Breast epithelium (tissue), 4 donors: ENCODE measurements at regions not wholly inside any gene's neighbourhood (a gene's known extent, or its start where the extent isn't known, plus 50 kb on each side); places are given as distances from the start of the nearest gene placed in this dataset.

Source experiments
- DNase-seq, 2 donors: peaks; one replicate each; pipeline ENCODE4 v3.0.0-alpha.2; 2019; ENCODE audit warnings: low spot score in 2 of 2
- H3K27ac ChIP-seq, 2 donors: fragments of 200-600 bp; sonication (generic) in 1 of 2; one replicate each; pipeline ENCODE4 v1.5.1; 2016 to 2019; ENCODE audit warnings: mild to moderate bottlenecking in 1 of 2
- H3K27me3 ChIP-seq, 2 donors: fragments of 200-600 bp; sonication (generic) in 1 of 2; one replicate each; pipeline versions ENCODE4 v1.5.1 to v1.6.0; 2017 to 2019; ENCODE audit warnings: control low read depth in 1 of 2, mild to moderate bottlenecking in 1 of 2
- H3K36me3 ChIP-seq: fragments of 200-600 bp; one replicate; pipeline ENCODE4 v1.5.1; 2019
- H3K4me1 ChIP-seq, 2 donors: fragments of 200-600 bp; sonication (generic); one replicate each; pipeline ENCODE4 v1.5.1; 2016 to 2019; ENCODE audit warnings: control low read depth in 1 of 2
- H3K4me3 ChIP-seq, 3 donors: fragments of 200-600 bp; sonication (generic); 1 replicate in 2 of 3; 2 replicates in 1 of 3; pipeline ENCODE4 v1.5.1; 2016 to 2019; ENCODE audit warnings: mild to moderate bottlenecking in 3 of 3, moderate library complexity in 2 of 3
- H3K9me3 ChIP-seq, 2 donors: fragments of 200-600 bp; sonication (generic) in 1 of 2; one replicate each; pipeline ENCODE4 v1.5.1; 2016 to 2019; ENCODE audit warnings: control low read depth in 1 of 2
- CTCF ChIP-seq, 3 donors: fragments of 450-650 bp; IDR thresholded peaks; one replicate each; pipeline ENCODE4 v1.5.1; 2016 to 2017; ENCODE audit warnings: antibody characterized with exemption in 3 of 3, mild to moderate bottlenecking in 3 of 3, moderate library complexity in 3 of 3
- POLR2A ChIP-seq: fragments of 450-650 bp; IDR thresholded peaks from one replicate; pipeline ENCODE4 v1.6.1; 2016; ENCODE audit warnings: antibody characterized with exemption, mild to moderate bottlenecking, moderate library complexity
- POLR2AphosphoS5 ChIP-seq, 3 donors: sonication (generic); formaldehyde crosslinking; IDR thresholded peaks; one replicate each; pipeline ENCODE4 v1.6.1; 2017; ENCODE audit warnings: antibody characterized with exemption in 3 of 3
- intact Hi-C: fragments of 100-400 bp; cut with DNase I; formaldehyde crosslinking; loops from one replicate; pipeline ENCODE4 v1.15.1; 2023; ENCODE audit warnings: low total_unique reads

GRCh38 chr2:111664275-111664850 is 219.6 kb downstream of the ANAPC1 start:
- Histone ChIP-seq H3K27ac (no peak overlapping the region), H3K9me3 (no peaks in the 10 kb centered on the region), H3K4me3 (no peak overlapping the region), H3K36me3 (no peaks in the 10 kb centered on the region), H3K27me3 (no peaks in the 10 kb centered on the region), H3K4me1 (no peaks in the 10 kb centered on the region)
- no peak for DNase-seq
- TF ChIP-seq CTCF (IDR thresholded peaks at IDR 0.05): no peak
- TF ChIP-seq POLR2A: no peak
- no peak for TF ChIP-seq POLR2AphosphoS5 (IDR thresholded peaks at IDR 0.05)
- intact Hi-C loops: no loop called here

- no peak for TF ChIP-seq CTCF (IDR thresholded peaks at IDR 0.05)
- TF ChIP-seq POLR2AphosphoS5 (IDR thresholded peaks at IDR 0.05): no peak
- TF ChIP-seq POLR2A: no peak
- H3K9me3 ChIP-seq: no peaks in the 10 kb centered on the region
- no peak overlapping the region for H3K27ac ChIP-seq
- H3K4me1 ChIP-seq: no peaks in the 10 kb centered on the region
- H3K4me3 ChIP-seq: no peak overlapping the region
- no peaks in the 10 kb centered on the region for H3K27me3 ChIP-seq
- intact Hi-C loops: no loop called here
- DNase-seq: no peak
- H3K36me3 ChIP-seq: no peaks in the 10 kb centered on the region
Measured at GRCh38 chr2:111665011-111665410, 219.0 kb downstream of the ANAPC1 start.

GRCh38 chr2:111665551-111666116 is 218.4 kb downstream of the ANAPC1 start:
- Histone ChIP-seq H3K4me3 (no peak overlapping the region), H3K4me1 (no peaks in the 10 kb centered on the region), H3K9me3 (no peaks in the 10 kb centered on the region), H3K27me3 (no peaks in the 10 kb centered on the region), H3K36me3 (no peaks in the 10 kb centered on the region), H3K27ac (no peak overlapping the region)
- no peak for DNase-seq
- TF ChIP-seq POLR2AphosphoS5 (IDR thresholded peaks at IDR 0.05) (no peak), POLR2A (no peak), CTCF (IDR thresholded peaks at IDR 0.05) (no peak)
- intact Hi-C loops: loop anchor here (1.0 kb wide), 1 partner anchor 8 kb away; no protein-coding TSS in a partner anchor

GRCh38 chr2:111666160-111666559 is 217.8 kb downstream of the ANAPC1 start:
- H3K27me3 ChIP-seq: no peaks in the 10 kb centered on the region
- TF ChIP-seq CTCF (IDR thresholded peaks at IDR 0.05): no peak
- TF ChIP-seq POLR2AphosphoS5 (IDR thresholded peaks at IDR 0.05): no peak
- TF ChIP-seq POLR2A: no peak
- DNase-seq: no peak
- no peaks in the 10 kb centered on the region for H3K36me3 ChIP-seq
- intact Hi-C loops: loop anchor here (1.0 kb wide), 1 partner anchor 9 kb away; no protein-coding TSS in a partner anchor
- no peak overlapping the region for H3K27ac ChIP-seq
- no peaks in the 10 kb centered on the region for H3K4me1 ChIP-seq
- H3K4me3 ChIP-seq: no peak overlapping the region
- H3K9me3 ChIP-seq: no peaks in the 10 kb centered on the region

GRCh38 chr2:111667001-111667400 is 217.0 kb downstream of the ANAPC1 start:
- H3K27ac ChIP-seq: no peak overlapping the region
- no peak for DNase-seq
- intact Hi-C loops: no loop called here

More at GRCh38 chr2:111667001-111667400, 217.0 kb downstream of the ANAPC1 start:
- no peaks in the 10 kb centered on the region for H3K9me3 ChIP-seq
- no peaks in the 10 kb centered on the region for H3K27me3 ChIP-seq
- no peaks in the 10 kb centered on the region for H3K4me1 ChIP-seq
- no peak for TF ChIP-seq CTCF (IDR thresholded peaks at IDR 0.05)
- no peak for TF ChIP-seq POLR2AphosphoS5 (IDR thresholded peaks at IDR 0.05)
- no peak for TF ChIP-seq POLR2A
- no peaks in the 10 kb centered on the region for H3K36me3 ChIP-seq
- no peak overlapping the region for H3K4me3 ChIP-seq
